ENCODE measurements at regions not wholly inside any gene's neighbourhood (a gene's known extent, or its start where the extent isn't known, plus 50 kb on each side); places are given as distances from the start of the nearest gene placed in this dataset.

DNA sequence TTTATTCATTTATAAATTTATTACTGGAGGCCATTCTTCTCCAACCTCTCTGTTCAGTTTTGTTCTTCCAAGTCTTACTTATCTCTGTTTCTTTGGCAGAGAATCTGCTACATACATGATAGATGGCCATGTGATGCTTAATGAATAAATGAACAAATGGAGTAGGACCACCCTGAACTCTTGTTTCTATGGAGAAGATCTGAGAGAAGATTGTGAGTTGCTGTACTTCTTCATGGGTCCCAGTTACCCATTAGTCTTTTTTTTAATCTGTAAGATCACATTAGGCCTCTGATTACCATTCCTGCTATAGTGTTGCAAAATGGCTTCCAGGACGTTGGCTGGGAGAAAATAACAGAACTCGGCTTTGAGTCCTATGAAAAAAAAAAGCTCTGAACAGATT is 191.9 kb upstream of the SYNPR start:
- H3K4me1 ChIP-seq (ENCODE audit: insufficient read depth, poor library complexity, severe bottlenecking), result no peaks in the 10 kb centered on the region
- DNase-seq (ENCODE audit: low spot score), result no peak
- no peaks in the 10 kb centered on the region for H3K36me3 ChIP-seq (ENCODE audit: low read depth)
- no peak overlapping the region for H3K27ac ChIP-seq (ENCODE audit: poor library complexity, severe bottlenecking)
- no peak overlapping the region for H3K4me3 ChIP-seq (ENCODE audit: severe bottlenecking)
- no peak for ATAC-seq (ENCODE audit: low read depth)
- no peaks in the 10 kb centered on the region for H3K9me3 ChIP-seq (ENCODE audit: severe bottlenecking)
- TF ChIP-seq, protein P1, sequence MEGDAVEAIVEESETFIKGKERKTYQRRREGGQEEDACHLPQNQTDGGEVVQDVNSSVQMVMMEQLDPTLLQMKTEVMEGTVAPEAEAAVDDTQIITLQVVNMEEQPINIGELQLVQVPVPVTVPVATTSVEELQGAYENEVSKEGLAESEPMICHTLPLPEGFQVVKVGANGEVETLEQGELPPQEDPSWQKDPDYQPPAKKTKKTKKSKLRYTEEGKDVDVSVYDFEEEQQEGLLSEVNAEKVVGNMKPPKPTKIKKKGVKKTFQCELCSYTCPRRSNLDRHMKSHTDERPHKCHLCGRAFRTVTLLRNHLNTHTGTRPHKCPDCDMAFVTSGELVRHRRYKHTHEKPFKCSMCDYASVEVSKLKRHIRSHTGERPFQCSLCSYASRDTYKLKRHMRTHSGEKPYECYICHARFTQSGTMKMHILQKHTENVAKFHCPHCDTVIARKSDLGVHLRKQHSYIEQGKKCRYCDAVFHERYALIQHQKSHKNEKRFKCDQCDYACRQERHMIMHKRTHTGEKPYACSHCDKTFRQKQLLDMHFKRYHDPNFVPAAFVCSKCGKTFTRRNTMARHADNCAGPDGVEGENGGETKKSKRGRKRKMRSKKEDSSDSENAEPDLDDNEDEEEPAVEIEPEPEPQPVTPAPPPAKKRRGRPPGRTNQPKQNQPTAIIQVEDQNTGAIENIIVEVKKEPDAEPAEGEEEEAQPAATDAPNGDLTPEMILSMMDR (IDR thresholded peaks at IDR 0.05; ENCODE audit: poor library complexity, severe bottlenecking), result no peak
- H3K27me3 ChIP-seq (ENCODE audit: insufficient read depth, poor library complexity, severe bottlenecking), result peaks cover 4% of the 10 kb centered on the region

DNA sequence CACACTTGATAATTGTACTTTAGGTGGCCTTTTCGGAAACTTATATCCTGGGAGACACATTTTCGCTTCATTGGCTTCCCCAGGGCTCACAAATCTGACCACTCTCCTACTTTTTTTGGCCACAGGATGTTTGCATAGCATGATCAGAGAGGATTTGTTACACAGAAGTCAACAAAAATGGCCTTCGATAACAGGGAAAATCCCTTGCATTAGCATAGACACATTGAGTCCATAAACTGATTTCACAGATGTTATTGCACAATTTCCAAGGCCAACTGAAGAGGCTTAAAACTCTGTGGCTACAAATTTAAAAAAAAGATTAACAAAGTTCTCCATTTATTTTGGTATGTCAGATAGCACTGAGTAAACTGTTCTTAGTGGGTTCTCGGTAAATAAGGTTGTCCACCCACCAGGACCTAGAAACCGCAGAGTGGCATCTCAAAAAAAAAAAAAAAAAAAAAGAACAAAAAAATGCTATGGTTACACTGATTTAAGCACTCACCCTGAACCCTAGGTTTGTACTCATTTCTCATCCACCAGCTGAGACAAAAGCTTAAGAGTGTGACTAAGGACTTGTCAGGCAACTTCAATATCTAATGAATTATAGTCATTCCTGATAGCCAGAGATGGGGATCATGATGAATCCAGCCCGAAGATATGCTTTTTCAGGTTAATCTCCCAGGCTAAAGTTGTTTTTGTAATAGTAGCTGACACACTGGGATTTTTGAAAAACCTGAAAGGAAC is 188.9 kb upstream of the SYNPR start:
- no peak for ATAC-seq (ENCODE audit: low read depth)
- no peak overlapping the region for H3K4me3 ChIP-seq (ENCODE audit: severe bottlenecking)
- H3K36me3 ChIP-seq (ENCODE audit: low read depth), result no peaks in the 10 kb centered on the region
- TF ChIP-seq, protein P1 (IDR thresholded peaks at IDR 0.05; ENCODE audit: poor library complexity, severe bottlenecking), result no peak
- no peak overlapping the region for H3K27ac ChIP-seq (ENCODE audit: poor library complexity, severe bottlenecking)
- H3K9me3 ChIP-seq (ENCODE audit: severe bottlenecking), result no peaks in the 10 kb centered on the region
- H3K4me1 ChIP-seq (ENCODE audit: insufficient read depth, poor library complexity, severe bottlenecking), result no peaks in the 10 kb centered on the region
- DNase-seq (ENCODE audit: low spot score), result no peak
- H3K27me3 ChIP-seq (ENCODE audit: insufficient read depth, poor library complexity, severe bottlenecking), result peaks cover 5% of the 10 kb centered on the region

DNA sequence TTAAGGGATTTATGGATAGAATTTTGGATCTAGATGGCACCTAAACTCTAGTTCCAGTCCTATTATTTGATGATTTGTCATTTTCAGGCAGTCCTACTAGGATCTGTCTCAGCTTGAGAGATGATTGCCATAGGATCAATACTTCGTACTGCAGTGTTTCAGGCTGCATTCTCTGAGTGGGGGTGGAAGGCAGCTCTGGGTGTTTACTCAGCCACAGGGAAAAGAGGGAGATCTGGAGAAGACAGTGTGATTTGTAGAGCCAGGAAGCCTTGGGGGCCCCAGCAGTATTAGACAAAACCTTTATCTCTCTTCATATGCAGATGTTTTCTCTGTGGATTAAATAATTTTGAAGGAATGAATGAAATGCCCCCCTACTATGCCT is 188.4 kb upstream of the SYNPR start:
- TF ChIP-seq, protein P1 (IDR thresholded peaks at IDR 0.05; ENCODE audit: poor library complexity, severe bottlenecking), result no peak
- H3K27me3 ChIP-seq (ENCODE audit: insufficient read depth, poor library complexity, severe bottlenecking), result peaks cover 5% of the 10 kb centered on the region
- no peak overlapping the region for H3K27ac ChIP-seq (ENCODE audit: poor library complexity, severe bottlenecking)

DNA sequence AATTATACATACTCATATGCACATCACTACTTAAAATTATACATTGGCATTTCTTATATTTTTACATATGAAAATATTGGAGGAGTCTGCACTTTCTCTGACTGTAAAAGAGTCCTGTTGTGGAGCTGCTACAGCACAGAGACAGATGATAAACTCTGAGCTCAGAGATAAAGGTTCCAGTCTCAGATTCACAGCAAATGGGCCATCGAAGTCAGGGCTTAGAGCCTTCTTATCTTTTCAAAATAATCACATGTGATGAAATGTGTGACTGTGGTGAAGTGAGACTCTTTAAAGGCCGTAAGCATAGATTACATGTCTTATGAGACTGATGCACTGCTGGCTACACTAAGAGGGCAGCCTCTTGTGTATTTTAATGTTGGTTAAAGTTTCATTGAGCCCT is 187.5 kb upstream of the SYNPR start:
- no peak overlapping the region for H3K27ac ChIP-seq (ENCODE audit: poor library complexity, severe bottlenecking)
- TF ChIP-seq, protein P1 (IDR thresholded peaks at IDR 0.05; ENCODE audit: poor library complexity, severe bottlenecking), result no peak
- ATAC-seq (ENCODE audit: low read depth), result no peak
- H3K9me3 ChIP-seq (ENCODE audit: severe bottlenecking), result no peaks in the 10 kb centered on the region
- H3K4me3 ChIP-seq (ENCODE audit: severe bottlenecking), result no peak overlapping the region
- H3K4me1 ChIP-seq (ENCODE audit: insufficient read depth, poor library complexity, severe bottlenecking), result no peaks in the 10 kb centered on the region
- no peaks in the 10 kb centered on the region for H3K36me3 ChIP-seq (ENCODE audit: low read depth)
- DNase-seq (ENCODE audit: low spot score), result no peak
- peaks cover 5% of the 10 kb centered on the region for H3K27me3 ChIP-seq (ENCODE audit: insufficient read depth, poor library complexity, severe bottlenecking)

More for the DNA sequence above, 188.4 kb upstream of the SYNPR start:
- H3K4me3 ChIP-seq (ENCODE audit: severe bottlenecking), result no peak overlapping the region
- no peaks in the 10 kb centered on the region for H3K36me3 ChIP-seq (ENCODE audit: low read depth)
- H3K4me1 ChIP-seq (ENCODE audit: insufficient read depth, poor library complexity, severe bottlenecking), result no peaks in the 10 kb centered on the region
- DNase-seq (ENCODE audit: low spot score) (no peak), ATAC-seq (ENCODE audit: low read depth) (no peak)
- H3K9me3 ChIP-seq (ENCODE audit: severe bottlenecking), result no peaks in the 10 kb centered on the region

DNA sequence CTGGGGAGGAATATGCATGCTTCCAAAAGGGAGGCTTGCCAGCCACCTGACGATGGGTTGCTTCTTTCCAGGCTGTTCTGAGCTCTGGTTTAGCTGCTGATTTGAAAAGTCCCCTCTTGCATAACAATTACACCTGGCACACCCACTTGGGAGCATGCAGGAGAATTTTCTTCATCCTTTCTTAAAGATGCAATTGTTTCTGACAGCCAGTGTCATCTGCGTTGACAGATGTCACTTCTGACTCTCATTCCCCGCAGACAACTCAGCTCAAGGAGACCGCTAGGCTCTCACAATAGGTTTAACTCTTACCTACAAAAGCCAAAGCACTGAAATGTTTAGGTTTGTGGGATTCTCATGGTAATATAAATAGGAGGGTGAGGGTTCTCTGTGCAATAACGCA is 185.6 kb upstream of the SYNPR start:
- TF ChIP-seq, protein P1 (IDR thresholded peaks at IDR 0.05; ENCODE audit: poor library complexity, severe bottlenecking), result no peak
- Histone ChIP-seq H3K4me3 (ENCODE audit: severe bottlenecking) (no peak overlapping the region), H3K9me3 (ENCODE audit: severe bottlenecking) (no peaks in the 10 kb centered on the region), H3K36me3 (ENCODE audit: low read depth) (no peaks in the 10 kb centered on the region), H3K27ac (ENCODE audit: poor library complexity, severe bottlenecking) (no peak overlapping the region), H3K4me1 (ENCODE audit: insufficient read depth, poor library complexity, severe bottlenecking) (no peaks in the 10 kb centered on the region), H3K27me3 (ENCODE audit: insufficient read depth, poor library complexity, severe bottlenecking) (peaks cover 5% of the 10 kb centered on the region)
- DNase-seq (ENCODE audit: low spot score) (no peak), ATAC-seq (ENCODE audit: low read depth) (no peak)
